Mesendoderm (in vitro differentiated cells): ENCODE measurements at regions not wholly inside any gene's neighbourhood (a gene's known extent, or its start where the extent isn't known, plus 50 kb on each side); places are given as distances from the start of the nearest gene placed in this dataset.

Experiments
- DNase-seq: peaks from one replicate; pipeline ENCODE4 v3.0.0; 2013
- H2AK5ac ChIP-seq: 2 replicates; pipeline ENCODE4 v1.6.1; 2013; ENCODE audit warnings: low read length, inconsistent platforms
- H2BK120ac ChIP-seq: 2 replicates; pipeline ENCODE4 v1.6.1; 2013; ENCODE audit warnings: low read depth, mild to moderate bottlenecking, low read length, moderate library complexity, mixed read lengths
- H2BK15ac ChIP-seq: replicated peaks from 2 replicates; pipeline ENCODE4 v1.6.1; 2013; ENCODE audit warnings: low read depth, mild to moderate bottlenecking, moderate library complexity
- H2BK5ac ChIP-seq: 2 replicates; pipeline ENCODE4 v1.6.1; 2013; ENCODE audit warnings: low read length, inconsistent platforms
- H3K18ac ChIP-seq: 2 replicates; pipeline ENCODE4 v1.6.1; 2013; ENCODE audit warnings: mild to moderate bottlenecking, low read length, mixed read lengths
- H3K23ac ChIP-seq: one replicate; pipeline ENCODE4 v1.6.1; 2013; ENCODE audit warnings: low read length
- H3K27ac ChIP-seq: 2 replicates; pipeline ENCODE4 v1.5.1; 2013; ENCODE audit warnings: low read depth, mild to moderate bottlenecking, inconsistent platforms, low read length, moderate library complexity
- H3K27me3 ChIP-seq: 2 replicates; pipeline ENCODE4 v1.6.1; 2013; ENCODE audit warnings: low read length, control low read depth, mild to moderate bottlenecking, inconsistent platforms; ENCODE audit not compliant: insufficient read depth, poor library complexity
- H3K36me3 ChIP-seq: 2 replicates; pipeline ENCODE4 v1.6.1; 2013; ENCODE audit warnings: low read length, inconsistent platforms; ENCODE audit not compliant: control insufficient read depth, insufficient read depth
- H3K4ac ChIP-seq: one replicate; pipeline ENCODE4 v1.6.1; 2013; ENCODE audit warnings: low read depth, mild to moderate bottlenecking, low read length, moderate library complexity
- H3K4me1 ChIP-seq: 2 replicates; pipeline ENCODE4 v1.6.1; 2013; ENCODE audit warnings: low read depth, low read length, inconsistent platforms; ENCODE audit not compliant: control insufficient read depth
- H3K4me2 ChIP-seq: 2 replicates; pipeline ENCODE4 v1.6.1; 2013; ENCODE audit warnings: low read length
- H3K4me3 ChIP-seq: 2 replicates; pipeline ENCODE4 v1.5.1; 2013; ENCODE audit warnings: mild to moderate bottlenecking, low read length
- H3K56ac ChIP-seq: one replicate; pipeline ENCODE4 v1.6.1; 2013; ENCODE audit warnings: low read length
- H3K79me1 ChIP-seq: 2 replicates; pipeline ENCODE4 v1.6.1; 2013; ENCODE audit warnings: low read length, inconsistent platforms
- H3K79me2 ChIP-seq: 2 replicates; pipeline ENCODE4 v1.6.1; 2013; ENCODE audit warnings: mild to moderate bottlenecking, low read length; ENCODE audit not compliant: control insufficient read depth, insufficient read depth
- H3K9ac ChIP-seq: 2 replicates; pipeline ENCODE4 v1.6.1; 2013; ENCODE audit warnings: low read length, inconsistent platforms
- H4K5ac ChIP-seq: one replicate; pipeline ENCODE4 v1.6.1; 2013; ENCODE audit warnings: low read length
- H4K8ac ChIP-seq: one replicate; pipeline ENCODE4 v1.6.1; 2013; ENCODE audit warnings: low read depth, mild to moderate bottlenecking, control low read depth, low read length, moderate library complexity
- WGBS: extraction: QIAGEN DNeasy Blood & Tissue Kit; methylation state at CpG from one replicate; pipeline ENCODE4 v1.1.7; 2013; ENCODE audit warnings: low lambda C conversion rate, missing lambda C conversion rate; ENCODE audit not compliant: insufficient coverage; ENCODE audit errors: extremely low coverage; 5-methylcytosine and 5-hydroxymethylcytosine counted together

- H3K56ac ChIP-seq = no peak overlapping the region
- no peaks in the 10 kb centered on the region for H3K4me1 ChIP-seq
- no peak overlapping the region for H4K8ac ChIP-seq
- no peak overlapping the region for H2AK5ac ChIP-seq
- H3K4me2 ChIP-seq = no peak overlapping the region
- no peak for DNase-seq
- no peak overlapping the region for H3K18ac ChIP-seq
- H3K27ac ChIP-seq = no peak overlapping the region
- no peak overlapping the region for H3K4me3 ChIP-seq
- H2BK5ac ChIP-seq = no peak overlapping the region
- no peaks in the 10 kb centered on the region for H3K27me3 ChIP-seq
- H3K9ac ChIP-seq = no peak overlapping the region
- H3K4ac ChIP-seq = no peak overlapping the region
- WGBS = no CpG with 5 or more reads among the region's 4 CpGs
- H2BK120ac ChIP-seq = no peak overlapping the region
- H4K5ac ChIP-seq = no peak overlapping the region
- no peaks in the 10 kb centered on the region for H3K79me1 ChIP-seq
- H3K79me2 ChIP-seq = no peaks in the 10 kb centered on the region
- no peaks in the 10 kb centered on the region for H3K36me3 ChIP-seq
- no peak overlapping the region for H3K23ac ChIP-seq
- H2BK15ac ChIP-seq = no peak overlapping the region
Measured at GRCh38 chr2:175539122-175539521, 357.6 kb upstream of the ATP5MC3 start.

DNA sequence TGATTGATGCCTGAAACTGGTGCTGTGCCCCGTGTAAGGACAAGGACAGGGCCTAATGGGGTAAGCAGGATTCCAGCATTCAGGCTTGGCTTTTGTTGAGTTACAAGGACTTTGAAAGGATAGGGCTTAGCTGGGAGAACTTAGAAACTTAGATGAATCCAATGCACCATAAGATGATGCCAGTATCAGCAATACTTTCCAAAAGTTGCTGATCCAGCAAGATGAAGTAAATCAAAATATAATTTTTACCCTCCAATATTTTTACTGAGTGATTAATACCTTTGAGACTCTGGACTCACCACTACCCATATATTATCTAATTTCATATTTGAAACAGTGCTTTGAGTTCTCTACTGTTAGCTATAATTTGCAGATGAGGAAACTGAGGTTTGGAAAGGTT is 354.5 kb upstream of the ATP5MC3 start:
- Histone ChIP-seq H3K79me1 (no peaks in the 10 kb centered on the region), H3K79me2 (no peaks in the 10 kb centered on the region), H4K5ac (no peak overlapping the region), H3K23ac (no peak overlapping the region), H2BK120ac (no peak overlapping the region), H3K27me3 (no peaks in the 10 kb centered on the region), H2AK5ac (no peak overlapping the region), H4K8ac (no peak overlapping the region), H3K9ac (no peak overlapping the region), H3K18ac (no peak overlapping the region), H2BK5ac (no peak overlapping the region), H3K36me3 (no peaks in the 10 kb centered on the region), H3K4me2 (no peak overlapping the region), H3K27ac (no peak overlapping the region), H2BK15ac (no peak overlapping the region), H3K4me1 (no peaks in the 10 kb centered on the region), H3K56ac (no peak overlapping the region), H3K4me3 (no peak overlapping the region), H3K4ac (no peak overlapping the region)
- no peak for DNase-seq
- no CpG with 5 or more reads among the region's 1 CpG for WGBS

DNA sequence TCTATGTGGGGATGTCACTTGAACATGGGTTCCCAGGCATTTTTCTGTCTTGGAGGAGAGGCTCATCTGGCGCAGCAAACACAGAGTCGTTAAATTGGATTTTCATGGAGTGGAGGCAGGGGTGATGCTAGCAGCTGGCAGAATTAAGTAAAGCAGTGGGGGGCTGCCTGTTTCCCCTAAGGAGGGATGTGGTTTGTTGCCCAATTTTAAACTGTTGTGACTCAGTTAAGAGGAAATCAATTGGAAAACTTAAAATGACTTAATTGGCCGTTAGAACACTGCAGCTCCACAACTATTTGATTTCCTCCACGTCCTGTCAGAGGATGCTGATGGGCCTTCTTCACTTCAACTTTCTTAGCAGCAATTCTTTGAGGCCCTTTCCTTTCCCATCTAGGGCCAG is 354.1 kb upstream of the ATP5MC3 start:
- no peak for DNase-seq
- no CpG with 5 or more reads among the region's 4 CpGs for WGBS
- H3K4ac ChIP-seq = no peak overlapping the region

DNA sequence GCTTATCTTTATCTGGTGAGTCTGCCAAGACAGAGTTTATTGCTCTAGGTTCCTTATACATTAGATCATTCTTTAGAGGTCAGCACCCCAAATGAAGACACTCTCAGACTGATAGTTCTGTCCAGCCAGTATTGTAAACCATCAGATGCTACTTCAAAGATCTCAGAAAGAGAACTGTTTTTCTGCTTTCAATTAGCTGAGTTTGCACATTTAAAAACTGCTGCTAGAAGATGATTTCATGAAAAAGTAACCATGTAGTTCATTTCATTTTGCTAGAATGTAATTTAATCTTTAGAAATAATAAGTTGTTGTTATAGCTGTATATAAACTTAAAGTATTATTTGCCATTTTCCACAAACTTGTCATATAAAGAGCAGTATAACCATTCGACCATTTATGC is 344.5 kb upstream of the ATP5MC3 start:
- Histone ChIP-seq H3K79me1 (no peaks in the 10 kb centered on the region), H3K4me1 (no peaks in the 10 kb centered on the region), H4K5ac (no peak overlapping the region), H3K4me3 (no peak overlapping the region), H3K79me2 (no peaks in the 10 kb centered on the region), H3K56ac (no peak overlapping the region), H3K18ac (no peak overlapping the region), H3K23ac (no peak overlapping the region), H3K4ac (no peak overlapping the region), H4K8ac (no peak overlapping the region), H2AK5ac (no peak overlapping the region), H2BK120ac (no peak overlapping the region), H2BK5ac (no peak overlapping the region), H3K36me3 (no peaks in the 10 kb centered on the region), H3K27ac (no peak overlapping the region), H3K4me2 (no peak overlapping the region), H3K27me3 (no peaks in the 10 kb centered on the region), H2BK15ac (no peak overlapping the region), H3K9ac (no peak overlapping the region)
- no peak for DNase-seq
- no CpG with 5 or more reads among the region's 1 CpG for WGBS

More for the DNA sequence above, 354.1 kb upstream of the ATP5MC3 start:
- Histone ChIP-seq H3K79me2 (no peaks in the 10 kb centered on the region), H2AK5ac (no peak overlapping the region), H3K4me3 (no peak overlapping the region), H2BK120ac (no peak overlapping the region), H3K27me3 (no peaks in the 10 kb centered on the region), H3K4me1 (no peaks in the 10 kb centered on the region), H3K4me2 (no peak overlapping the region), H3K18ac (no peak overlapping the region), H4K5ac (no peak overlapping the region), H3K23ac (no peak overlapping the region), H3K36me3 (no peaks in the 10 kb centered on the region), H2BK5ac (no peak overlapping the region), H3K27ac (no peak overlapping the region), H3K9ac (no peak overlapping the region), H2BK15ac (no peak overlapping the region), H3K79me1 (no peaks in the 10 kb centered on the region), H3K56ac (no peak overlapping the region), H4K8ac (no peak overlapping the region)

GRCh38 chr2:175523001-175523400 is 341.5 kb upstream of the ATP5MC3 start:
- H3K4me3 ChIP-seq = no peak overlapping the region
- no peaks in the 10 kb centered on the region for H3K27me3 ChIP-seq
- no peak overlapping the region for H3K27ac ChIP-seq
- no peak overlapping the region for H3K56ac ChIP-seq
- no peak overlapping the region for H3K4me2 ChIP-seq
- no peak overlapping the region for H2AK5ac ChIP-seq
- H3K79me2 ChIP-seq = no peaks in the 10 kb centered on the region
- H3K9ac ChIP-seq = no peak overlapping the region
- no peak overlapping the region for H3K4ac ChIP-seq
- H2BK5ac ChIP-seq = no peak overlapping the region
- no peaks in the 10 kb centered on the region for H3K4me1 ChIP-seq
- H2BK120ac ChIP-seq = no peak overlapping the region
- DNase-seq = no peak
- H4K8ac ChIP-seq = no peak overlapping the region
- no peak overlapping the region for H3K23ac ChIP-seq
- no peaks in the 10 kb centered on the region for H3K36me3 ChIP-seq
- no CpG with 5 or more reads among the region's 2 CpGs for WGBS
- no peaks in the 10 kb centered on the region for H3K79me1 ChIP-seq
- no peak overlapping the region for H4K5ac ChIP-seq
- H2BK15ac ChIP-seq = no peak overlapping the region
- H3K18ac ChIP-seq = no peak overlapping the region

- H3K18ac ChIP-seq = no peak overlapping the region
- no peak overlapping the region for H3K9ac ChIP-seq
- H3K56ac ChIP-seq = no peak overlapping the region
- no peak overlapping the region for H4K8ac ChIP-seq
- H2BK15ac ChIP-seq = no peak overlapping the region
- WGBS = no CpG with 5 or more reads among the region's 3 CpGs
- no peaks in the 10 kb centered on the region for H3K36me3 ChIP-seq
- no peak overlapping the region for H3K4me3 ChIP-seq
- H3K79me1 ChIP-seq = no peaks in the 10 kb centered on the region
- no peak overlapping the region for H3K27ac ChIP-seq
- H3K27me3 ChIP-seq = no peaks in the 10 kb centered on the region
- no peak overlapping the region for H3K4ac ChIP-seq
- H3K79me2 ChIP-seq = no peaks in the 10 kb centered on the region
- H4K5ac ChIP-seq = no peak overlapping the region
- no peak overlapping the region for H2BK5ac ChIP-seq
- no peak overlapping the region for H2AK5ac ChIP-seq
- no peak overlapping the region for H3K4me2 ChIP-seq
- H3K4me1 ChIP-seq = no peaks in the 10 kb centered on the region
- H2BK120ac ChIP-seq = no peak overlapping the region
- H3K23ac ChIP-seq = no peak overlapping the region
- DNase-seq = no peak
Measured at GRCh38 chr2:175518206-175518605, 336.7 kb upstream of the ATP5MC3 start.
